ENCODE measurements at regions not wholly inside any gene's neighbourhood (a gene's known extent, or its start where the extent isn't known, plus 50 kb on each side); places are given as distances from the start of the nearest gene placed in this dataset.

GRCh38 chr18:69349912-69350597, 50.6 kb upstream of the DOK6 start:
- DNase-seq, result no peak

Measured in NCI-H1930 (cell line).